K562 (cell line): ENCODE measurements at regions not wholly inside any gene's neighbourhood (a gene's known extent, or its start where the extent isn't known, plus 50 kb on each side); places are given as distances from the start of the nearest gene placed in this dataset.

Experiments used
- BRF1 ChIP-seq: IDR thresholded peaks from 3 replicates; pipeline ENCODE4 v1.6.1; 2011; ENCODE audit warnings: borderline replicate concordance, mild to moderate bottlenecking; ENCODE audit not compliant: insufficient read length; ENCODE audit errors: extremely low read depth
- CTCF ChIP-seq, 3 experiments: IDR thresholded peaks in 2 of 3; conservative IDR thresholded peaks in 1 of 3; 2 replicates each; pipeline ENCODE4 v1.5.1; 2011 to 2012; ENCODE audit warnings: low read length in 3 of 3, mild to moderate bottlenecking in 3 of 3, control low read depth in 2 of 3, improper control_type of control experiment in 1 of 3, inconsistent platforms in 1 of 3, low read depth in 1 of 3, mixed read lengths in 1 of 3, moderate library complexity in 1 of 3; ENCODE audit not compliant: insufficient read depth in 2 of 3
- ETV6 ChIP-seq, 3 experiments: fragments of 150-350 bp in 1 of 3; sonication (generic) in 1 of 3; formaldehyde crosslinking in 1 of 3; IDR thresholded peaks; 2 replicates each; pipeline versions ENCODE4 v1.6.1 to v1.8.0; 2014 to 2022; ENCODE audit warnings: borderline replicate concordance in 2 of 3, low read depth in 2 of 3, antibody characterized with exemption in 1 of 3, low read length in 1 of 3, mild to moderate bottlenecking in 1 of 3, missing genetic modification reagents in 1 of 3
- GATA2 ChIP-seq: sonication (generic); formaldehyde crosslinking; IDR thresholded peaks from 2 replicates; pipeline ENCODE4 v1.4.0; 2020; ENCODE audit warnings: mild to moderate bottlenecking, missing genetic modification reagents
- MEF2A ChIP-seq: IDR thresholded peaks from 2 replicates; pipeline ENCODE4 v1.6.1; 2011; ENCODE audit warnings: low read depth, mild to moderate bottlenecking, low read length, moderate library complexity; ENCODE audit not compliant: control insufficient read depth
- POLR2A ChIP-seq: fragments of 450-650 bp; conservative IDR thresholded peaks from 2 replicates; pipeline ENCODE4 v1.6.1; 2016
- SMARCE1 ChIP-seq: fragments of 450-650 bp; IDR thresholded peaks from 2 replicates; pipeline ENCODE4 v1.7.1; 2016; ENCODE audit warnings: mild to moderate bottlenecking
- TAF15 ChIP-seq: fragments of 200-400 bp; formaldehyde crosslinking; IDR thresholded peaks from 2 replicates; pipeline ENCODE4 v1.6.1; 2017; ENCODE audit warnings: mild to moderate bottlenecking, low read depth, low read length, moderate library complexity
- USF2 ChIP-seq: sonication (generic); formaldehyde crosslinking; IDR thresholded peaks from 2 replicates; pipeline ENCODE4 v1.5.0; 2020; ENCODE audit warnings: missing genetic modification reagents
- TF ChIP-seq, protein P1 (sequence below): IDR thresholded peaks from 2 replicates; pipeline ENCODE4 v1.6.1; 2016; ENCODE audit warnings: missing genetic modification characterization, missing compliant biosample characterization

GRCh38 chr2:204401114-204401513, 144.2 kb upstream of the PARD3B start:
- TF ChIP-seq POLR2A (no peak), ETV6 (IDR thresholded peaks at IDR 0.05; ENCODE audit: borderline replicate concordance in 1 of 2, low read depth in 2 of 2, low read length in 1 of 2) (no peak), ETV6 (CRISPR knock-in tag; IDR thresholded peaks at IDR 0.05; ENCODE audit: borderline replicate concordance) (no peak), MEF2A (no peak), CTCF (IDR thresholded peaks at IDR 0.05 in 2 of 3, conservative IDR thresholded peaks at IDR 0.05 in 1 of 3; ENCODE audit: insufficient read depth in 2 of 3, low read depth in 1 of 3, low read length in 3 of 3) (no peak), TAF15 (no peak), USF2 (no peak), SMARCE1 (no peak), GATA2 (CRISPR knock-in tag) (no peak), BRF1 (no peak)
- TF ChIP-seq, protein P1, sequence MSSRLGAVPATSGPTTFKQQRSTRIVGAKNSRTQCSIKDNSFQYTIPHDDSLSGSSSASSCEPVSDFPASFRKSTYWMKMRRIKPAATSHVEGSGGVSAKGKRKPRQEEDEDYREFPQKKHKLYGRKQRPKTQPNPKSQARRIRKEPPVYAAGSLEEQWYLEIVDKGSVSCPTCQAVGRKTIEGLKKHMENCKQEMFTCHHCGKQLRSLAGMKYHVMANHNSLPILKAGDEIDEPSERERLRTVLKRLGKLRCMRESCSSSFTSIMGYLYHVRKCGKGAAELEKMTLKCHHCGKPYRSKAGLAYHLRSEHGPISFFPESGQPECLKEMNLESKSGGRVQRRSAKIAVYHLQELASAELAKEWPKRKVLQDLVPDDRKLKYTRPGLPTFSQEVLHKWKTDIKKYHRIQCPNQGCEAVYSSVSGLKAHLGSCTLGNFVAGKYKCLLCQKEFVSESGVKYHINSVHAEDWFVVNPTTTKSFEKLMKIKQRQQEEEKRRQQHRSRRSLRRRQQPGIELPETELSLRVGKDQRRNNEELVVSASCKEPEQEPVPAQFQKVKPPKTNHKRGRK (tag), result no peak
